Fibroblast of lung (primary cell): ENCODE measurements at regions not wholly inside any gene's neighbourhood (a gene's known extent, or its start where the extent isn't known, plus 50 kb on each side); places are given as distances from the start of the nearest gene placed in this dataset.

Experiments
- CTCF ChIP-seq, 2 donors: IDR thresholded peaks in 1 of 2; conservative IDR thresholded peaks in 1 of 2; 1 replicate in 1 of 2; 2 replicates in 1 of 2; pipeline ENCODE4 v1.5.1; 2011 to 2012; ENCODE audit warnings: low read length in 2 of 2, control low read depth in 1 of 2, inconsistent platforms in 1 of 2, low read depth in 1 of 2, mild to moderate bottlenecking in 1 of 2
- EZH2 ChIP-seq: IDR thresholded peaks from 2 replicates; pipeline ENCODE4 v1.5.1; 2012; ENCODE audit warnings: low read length, control low read depth, mild to moderate bottlenecking; ENCODE audit errors: missing control alignments

- TF ChIP-seq EZH2 (no peak), CTCF (conservative IDR thresholded peaks at IDR 0.05 in 1 of 2, IDR thresholded peaks at IDR 0.05 in 1 of 2; ENCODE audit: low read depth in 1 of 2, low read length in 2 of 2) (no peak)
Observed at GRCh38 chr16:86327321-86327720, 183.0 kb upstream of the FOXF1 start.
